ENCODE measurements at regions not wholly inside any gene's neighbourhood (a gene's known extent, or its start where the extent isn't known, plus 50 kb on each side); places are given as distances from the start of the nearest gene placed in this dataset.

- ChIA-PET CTCF (no interaction called here), RAD21 (ENCODE audit: unreplicated experiment) (no interaction called here), POLR2A (no interaction called here), SMC1A (ENCODE audit: uncharacterized antibody, unreplicated experiment) (no interaction called here)
- intact Hi-C loops (cut with micrococcal nuclease; ENCODE audit: unreplicated experiment) (no loop called here), in situ Hi-C loops (cut with MboI) (no loop called here)
- Histone ChIP-seq H3K4me3 (no peak overlapping the region), H2AFZ (ENCODE audit: control insufficient read depth, low read depth, low read length) (no peak overlapping the region), H3K27me3 (replicated peaks in 1 of 2; ENCODE audit: control insufficient read depth in 2 of 2, insufficient read depth in 2 of 2, low read length in 1 of 2) (no peaks in the 10 kb centered on the region), H3K79me2 (ENCODE audit: control insufficient read depth, insufficient read depth, low read length) (no peaks in the 10 kb centered on the region), H3K9me3 (replicated peaks; ENCODE audit: control insufficient read depth, insufficient read depth, low read length) (no peaks in the 10 kb centered on the region), H4K20me1 (ENCODE audit: control insufficient read depth, insufficient read depth) (no peaks in the 10 kb centered on the region), H3K9ac (ENCODE audit: control insufficient read depth, insufficient read depth, low read length) (no peak overlapping the region), H3K27ac (ENCODE audit: control insufficient read depth, insufficient read depth) (no peak overlapping the region), H3K4me1 (ENCODE audit: control insufficient read depth, insufficient read depth, low read length) (no peaks in the 10 kb centered on the region), H3K36me3 (ENCODE audit: control insufficient read depth in 2 of 2, insufficient read depth in 2 of 2, low read length in 1 of 2) (no peaks in the 10 kb centered on the region), H3K4me2 (ENCODE audit: control insufficient read depth, insufficient read depth) (no peak overlapping the region)
- DNase-seq (ENCODE audit: low read depth, low spot score) (no peak), FAIRE-seq (no peak), ATAC-seq (no peak)
- WGBS (ENCODE audit: insufficient coverage, insufficient replicate concordance, low lambda C conversion rate, missing lambda C conversion rate), result 60% methylated on average over 6 of the region's 6 CpGs
- no TSS peak for BruUV-seq (replicated peaks)
- TF ChIP-seq PAX8 (IDR thresholded peaks at IDR 0.05), result no peak
Measured at GRCh38 chr19:30309176-30309575, 63.0 kb upstream of the ZNF536 start.

- DNase-seq (ENCODE audit: low read depth, low spot score), result no peak
- Histone ChIP-seq H3K27me3 (replicated peaks in 1 of 2; ENCODE audit: control insufficient read depth in 2 of 2, insufficient read depth in 2 of 2, low read length in 1 of 2) (no peaks in the 10 kb centered on the region), H3K4me2 (ENCODE audit: control insufficient read depth, insufficient read depth) (no peak overlapping the region), H3K79me2 (ENCODE audit: control insufficient read depth, insufficient read depth, low read length) (no peaks in the 10 kb centered on the region), H2AFZ (ENCODE audit: control insufficient read depth, low read depth, low read length) (no peak overlapping the region), H4K20me1 (ENCODE audit: control insufficient read depth, insufficient read depth) (no peaks in the 10 kb centered on the region), H3K9ac (ENCODE audit: control insufficient read depth, insufficient read depth, low read length) (no peak overlapping the region), H3K27ac (ENCODE audit: control insufficient read depth, insufficient read depth) (no peak overlapping the region), H3K4me3 (no peak overlapping the region), H3K9me3 (replicated peaks; ENCODE audit: control insufficient read depth, insufficient read depth, low read length) (no peaks in the 10 kb centered on the region), H3K36me3 (ENCODE audit: control insufficient read depth in 2 of 2, insufficient read depth in 2 of 2, low read length in 1 of 2) (no peaks in the 10 kb centered on the region), H3K4me1 (ENCODE audit: control insufficient read depth, insufficient read depth, low read length) (no peaks in the 10 kb centered on the region)
- in situ Hi-C loops (cut with MboI), result no loop called here
- POLR2A ChIA-PET, result no interaction called here
- no peak for FAIRE-seq
- intact Hi-C loops (cut with micrococcal nuclease; ENCODE audit: unreplicated experiment), result no loop called here
- 55% methylated on average over 14 of the region's 14 CpGs for WGBS (ENCODE audit: insufficient coverage, insufficient replicate concordance, low lambda C conversion rate, missing lambda C conversion rate)
- TF ChIP-seq POLR2AphosphoS5 (IDR thresholded peaks at IDR 0.05; ENCODE audit: low read length), result no peak
- no peak for TF ChIP-seq PKNOX1 (IDR thresholded peaks at IDR 0.05)
- no peak for TF ChIP-seq IKZF1 (conservative IDR thresholded peaks at IDR 0.05)
- no peak for TF ChIP-seq ZZZ3 (IDR thresholded peaks at IDR 0.05; ENCODE audit: control insufficient read depth, insufficient read length, low read depth)
- TF ChIP-seq CBX3 (IDR thresholded peaks at IDR 0.05; ENCODE audit: borderline replicate concordance, low read depth), result no peak
- no peak for TF ChIP-seq NBN (IDR thresholded peaks at IDR 0.05)
- TF ChIP-seq NFYA (IDR thresholded peaks at IDR 0.05; ENCODE audit: borderline replicate concordance, low read depth, low read length), result no peak
- TF ChIP-seq RAD21 (IDR thresholded peaks at IDR 0.05; ENCODE audit: insufficient read depth, low read depth, low read length), result no peak
- no TSS peak for BruUV-seq (replicated peaks)
- RAD21 ChIA-PET (ENCODE audit: unreplicated experiment), result no interaction called here
- CTCF ChIA-PET, result no interaction called here
- SMC1A ChIA-PET (ENCODE audit: uncharacterized antibody, unreplicated experiment), result no interaction called here
- no peak for ATAC-seq
Measured at GRCh38 chr19:30309905-30310601, 62.1 kb upstream of the ZNF536 start.
